WTC11 (cell line): ENCODE measurements at regions not wholly inside any gene's neighbourhood (a gene's known extent, or its start where the extent isn't known, plus 50 kb on each side); places are given as distances from the start of the nearest gene placed in this dataset.

ENCODE experiments used
- ATAC-seq: fragments of 200-7000 bp; cut with Tn5 transposase; 2 replicates; pipeline ENCODE4 v1.10.0; 2021; ENCODE audit warnings: mild to moderate bottlenecking, moderate library complexity
- CTCF ChIA-PET: fragments of 300-600 bp; sonication (Branson Sonifier 250); formaldehyde crosslinking; loops from one replicate; lab custom pipeline; 2021; ENCODE audit warnings: antibody characterized with exemption; lab: Charles Lee
- POLR2A ChIA-PET: fragments of 350-600 bp; sonication (Branson Sonifier 250); formaldehyde crosslinking; loops from one replicate; lab custom pipeline; 2021; ENCODE audit warnings: antibody characterized with exemption; lab: Charles Lee
- DNase-seq: peaks from one replicate; pipeline ENCODE4 v3.0.0; 2021; ENCODE audit warnings: low spot score
- H3K27ac Mint-ChIP-seq: 2 replicates; pipeline ENCODE4 v1.8.0; 2021; ENCODE audit warnings: mixed read lengths
- H3K27me3 Mint-ChIP-seq: 2 replicates; pipeline ENCODE4 v1.8.0; 2021; ENCODE audit warnings: low read depth, mild to moderate bottlenecking, moderate library complexity, mixed read lengths
- H3K36me3 Mint-ChIP-seq: 2 replicates; pipeline ENCODE4 v1.8.0; 2021; ENCODE audit warnings: mixed read lengths
- H3K4me1 Mint-ChIP-seq: 2 replicates; pipeline ENCODE4 v1.8.0; 2022; ENCODE audit warnings: mixed read lengths
- H3K4me3 Mint-ChIP-seq: 2 replicates; pipeline ENCODE4 v1.8.0; 2021; ENCODE audit warnings: mild to moderate bottlenecking, moderate library complexity, mixed read lengths
- H3K9me3 Mint-ChIP-seq: 2 replicates; pipeline ENCODE4 v1.8.0; 2021; ENCODE audit warnings: mixed read lengths
- E2F5 ChIP-seq: sonication (generic); formaldehyde crosslinking; IDR thresholded peaks from 2 replicates; pipeline ENCODE4 v1.8.1; 2022; ENCODE audit warnings: mild to moderate bottlenecking, moderate library complexity, missing genetic modification reagents
- FOXJ3 ChIP-seq: sonication (generic); formaldehyde crosslinking; IDR thresholded peaks from 2 replicates; pipeline ENCODE4 v1.9.0; 2021; ENCODE audit warnings: missing genetic modification reagents, mild to moderate bottlenecking, borderline replicate concordance
- KAT7 ChIP-seq: sonication (generic); formaldehyde crosslinking; IDR thresholded peaks from 2 replicates; pipeline ENCODE4 v1.8.1; 2023; ENCODE audit warnings: missing genetic modification reagents, mild to moderate bottlenecking, borderline replicate concordance
- NFE2L1 ChIP-seq: sonication (generic); formaldehyde crosslinking; IDR thresholded peaks from 2 replicates; pipeline ENCODE4 v1.8.1; 2023; ENCODE audit warnings: missing genetic modification reagents
- SMAD4 ChIP-seq: sonication (generic); formaldehyde crosslinking; IDR thresholded peaks from 2 replicates; pipeline ENCODE4 v1.8.0; 2022; ENCODE audit warnings: mild to moderate bottlenecking, missing genetic modification reagents
- SP1 ChIP-seq: sonication (generic); formaldehyde crosslinking; conservative IDR thresholded peaks from 2 replicates; pipeline ENCODE4 v1.8.1; 2022; ENCODE audit warnings: missing genetic modification reagents
- TEAD1 ChIP-seq: sonication (generic); formaldehyde crosslinking; IDR thresholded peaks from 2 replicates; pipeline ENCODE4 v1.8.0; 2022; ENCODE audit warnings: mild to moderate bottlenecking, missing genetic modification reagents
- USF2 ChIP-seq: sonication (generic); formaldehyde crosslinking; IDR thresholded peaks from 2 replicates; pipeline ENCODE4 v1.8.1; 2023; ENCODE audit warnings: mild to moderate bottlenecking, missing genetic modification reagents, moderate library complexity
- ZNF232 ChIP-seq: sonication (generic); formaldehyde crosslinking; IDR thresholded peaks from 2 replicates; pipeline ENCODE4 v1.8.0; 2022; ENCODE audit warnings: mild to moderate bottlenecking, missing genetic modification reagents
- ZNF317 ChIP-seq: sonication (generic); formaldehyde crosslinking; IDR thresholded peaks from 2 replicates; pipeline ENCODE4 v1.8.1; 2023; ENCODE audit warnings: low read depth, mild to moderate bottlenecking, moderate library complexity, missing genetic modification reagents, borderline replicate concordance
- ZNF396 ChIP-seq: fragments of 250-450 bp; sonication (Bioruptor Pico); IDR thresholded peaks from 2 replicates; pipeline ENCODE4 v1.8.0; 2021; ENCODE audit warnings: mild to moderate bottlenecking, moderate library complexity, borderline replicate concordance
- ZNF416 ChIP-seq: fragments of 250-450 bp; sonication (Bioruptor Pico); IDR thresholded peaks from 2 replicates; pipeline ENCODE4 v1.9.0; 2021; ENCODE audit warnings: mild to moderate bottlenecking, inconsistent platforms
- TF ChIP-seq, protein P1 (sequence below): sonication (generic); formaldehyde crosslinking; IDR thresholded peaks from 2 replicates; pipeline ENCODE4 v1.8.0; 2022; ENCODE audit warnings: mild to moderate bottlenecking, missing genetic modification reagents
- TF ChIP-seq, protein P2 (sequence below): fragments of 250-450 bp; sonication (Bioruptor Pico); IDR thresholded peaks from 2 replicates; pipeline ENCODE4 v1.9.0; 2021; ENCODE audit warnings: mild to moderate bottlenecking
- TF ChIP-seq, protein P3 (sequence below): fragments of 250-450 bp; sonication (Bioruptor Pico); IDR thresholded peaks from 2 replicates; pipeline ENCODE4 v2.1.2; 2022; ENCODE audit warnings: mild to moderate bottlenecking, moderate library complexity
- TF ChIP-seq, protein P4 (sequence below): fragments of 200-600 bp; IDR thresholded peaks from 2 replicates; pipeline ENCODE4 v1.8.0; 2022; ENCODE audit warnings: antibody characterized with exemption

DNA sequence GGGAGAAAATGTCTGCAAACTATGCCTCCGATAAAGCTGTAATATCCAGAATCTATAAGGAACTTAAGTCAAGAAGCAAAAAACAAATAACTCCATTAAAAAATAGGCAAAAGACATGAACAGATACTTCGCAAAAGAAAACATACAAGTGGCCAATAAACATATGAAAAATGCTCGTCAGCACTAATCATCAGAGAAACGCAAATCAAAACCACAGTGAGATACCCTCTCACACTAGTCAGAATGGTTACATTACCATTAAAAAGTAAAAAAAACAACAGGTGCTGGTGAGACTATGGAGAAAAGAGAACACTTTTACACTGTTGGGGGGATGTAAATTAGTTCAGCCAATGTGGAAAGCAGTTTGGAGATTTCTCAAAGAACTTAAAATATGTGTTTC, 498.5 kb upstream of the GRM7 start:
- no peak for TF ChIP-seq SP1 (CRISPR knock-in tag)
- TF ChIP-seq KAT7 = no peak
- no peak for TF ChIP-seq E2F5
- no peak for TF ChIP-seq NFE2L1 (CRISPR knock-in tag)
- TF ChIP-seq, protein P1, sequence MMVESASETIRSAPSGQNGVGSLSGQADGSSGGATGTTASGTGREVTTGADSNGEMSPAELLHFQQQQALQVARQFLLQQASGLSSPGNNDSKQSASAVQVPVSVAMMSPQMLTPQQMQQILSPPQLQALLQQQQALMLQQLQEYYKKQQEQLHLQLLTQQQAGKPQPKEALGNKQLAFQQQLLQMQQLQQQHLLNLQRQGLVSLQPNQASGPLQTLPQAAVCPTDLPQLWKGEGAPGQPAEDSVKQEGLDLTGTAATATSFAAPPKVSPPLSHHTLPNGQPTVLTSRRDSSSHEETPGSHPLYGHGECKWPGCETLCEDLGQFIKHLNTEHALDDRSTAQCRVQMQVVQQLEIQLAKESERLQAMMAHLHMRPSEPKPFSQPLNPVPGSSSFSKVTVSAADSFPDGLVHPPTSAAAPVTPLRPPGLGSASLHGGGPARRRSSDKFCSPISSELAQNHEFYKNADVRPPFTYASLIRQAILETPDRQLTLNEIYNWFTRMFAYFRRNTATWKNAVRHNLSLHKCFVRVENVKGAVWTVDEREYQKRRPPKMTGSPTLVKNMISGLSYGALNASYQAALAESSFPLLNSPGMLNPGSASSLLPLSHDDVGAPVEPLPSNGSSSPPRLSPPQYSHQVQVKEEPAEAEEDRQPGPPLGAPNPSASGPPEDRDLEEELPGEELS (CRISPR knock-in tag) = no peak
- no peak for TF ChIP-seq ZNF416 (CRISPR knock-in tag)
- TF ChIP-seq, protein P2, sequence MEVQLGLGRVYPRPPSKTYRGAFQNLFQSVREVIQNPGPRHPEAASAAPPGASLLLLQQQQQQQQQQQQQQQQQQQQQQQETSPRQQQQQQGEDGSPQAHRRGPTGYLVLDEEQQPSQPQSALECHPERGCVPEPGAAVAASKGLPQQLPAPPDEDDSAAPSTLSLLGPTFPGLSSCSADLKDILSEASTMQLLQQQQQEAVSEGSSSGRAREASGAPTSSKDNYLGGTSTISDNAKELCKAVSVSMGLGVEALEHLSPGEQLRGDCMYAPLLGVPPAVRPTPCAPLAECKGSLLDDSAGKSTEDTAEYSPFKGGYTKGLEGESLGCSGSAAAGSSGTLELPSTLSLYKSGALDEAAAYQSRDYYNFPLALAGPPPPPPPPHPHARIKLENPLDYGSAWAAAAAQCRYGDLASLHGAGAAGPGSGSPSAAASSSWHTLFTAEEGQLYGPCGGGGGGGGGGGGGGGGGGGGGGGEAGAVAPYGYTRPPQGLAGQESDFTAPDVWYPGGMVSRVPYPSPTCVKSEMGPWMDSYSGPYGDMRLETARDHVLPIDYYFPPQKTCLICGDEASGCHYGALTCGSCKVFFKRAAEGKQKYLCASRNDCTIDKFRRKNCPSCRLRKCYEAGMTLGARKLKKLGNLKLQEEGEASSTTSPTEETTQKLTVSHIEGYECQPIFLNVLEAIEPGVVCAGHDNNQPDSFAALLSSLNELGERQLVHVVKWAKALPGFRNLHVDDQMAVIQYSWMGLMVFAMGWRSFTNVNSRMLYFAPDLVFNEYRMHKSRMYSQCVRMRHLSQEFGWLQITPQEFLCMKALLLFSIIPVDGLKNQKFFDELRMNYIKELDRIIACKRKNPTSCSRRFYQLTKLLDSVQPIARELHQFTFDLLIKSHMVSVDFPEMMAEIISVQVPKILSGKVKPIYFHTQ (CRISPR knock-in tag) = no peak
- no peak for TF ChIP-seq ZNF317 (CRISPR knock-in tag)
- TF ChIP-seq, protein P3, sequence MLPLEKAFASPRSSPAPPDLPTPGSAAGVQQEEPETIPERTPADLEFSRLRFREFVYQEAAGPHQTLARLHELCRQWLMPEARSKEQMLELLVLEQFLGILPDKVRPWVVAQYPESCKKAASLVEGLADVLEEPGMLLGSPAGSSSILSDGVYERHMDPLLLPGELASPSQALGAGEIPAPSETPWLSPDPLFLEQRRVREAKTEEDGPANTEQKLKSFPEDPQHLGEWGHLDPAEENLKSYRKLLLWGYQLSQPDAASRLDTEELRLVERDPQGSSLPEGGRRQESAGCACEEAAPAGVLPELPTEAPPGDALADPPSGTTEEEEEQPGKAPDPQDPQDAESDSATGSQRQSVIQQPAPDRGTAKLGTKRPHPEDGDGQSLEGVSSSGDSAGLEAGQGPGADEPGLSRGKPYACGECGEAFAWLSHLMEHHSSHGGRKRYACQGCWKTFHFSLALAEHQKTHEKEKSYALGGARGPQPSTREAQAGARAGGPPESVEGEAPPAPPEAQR (CRISPR knock-in tag) = no peak
- no peak for TF ChIP-seq TEAD1 (CRISPR knock-in tag)
- TF ChIP-seq, protein P4, sequence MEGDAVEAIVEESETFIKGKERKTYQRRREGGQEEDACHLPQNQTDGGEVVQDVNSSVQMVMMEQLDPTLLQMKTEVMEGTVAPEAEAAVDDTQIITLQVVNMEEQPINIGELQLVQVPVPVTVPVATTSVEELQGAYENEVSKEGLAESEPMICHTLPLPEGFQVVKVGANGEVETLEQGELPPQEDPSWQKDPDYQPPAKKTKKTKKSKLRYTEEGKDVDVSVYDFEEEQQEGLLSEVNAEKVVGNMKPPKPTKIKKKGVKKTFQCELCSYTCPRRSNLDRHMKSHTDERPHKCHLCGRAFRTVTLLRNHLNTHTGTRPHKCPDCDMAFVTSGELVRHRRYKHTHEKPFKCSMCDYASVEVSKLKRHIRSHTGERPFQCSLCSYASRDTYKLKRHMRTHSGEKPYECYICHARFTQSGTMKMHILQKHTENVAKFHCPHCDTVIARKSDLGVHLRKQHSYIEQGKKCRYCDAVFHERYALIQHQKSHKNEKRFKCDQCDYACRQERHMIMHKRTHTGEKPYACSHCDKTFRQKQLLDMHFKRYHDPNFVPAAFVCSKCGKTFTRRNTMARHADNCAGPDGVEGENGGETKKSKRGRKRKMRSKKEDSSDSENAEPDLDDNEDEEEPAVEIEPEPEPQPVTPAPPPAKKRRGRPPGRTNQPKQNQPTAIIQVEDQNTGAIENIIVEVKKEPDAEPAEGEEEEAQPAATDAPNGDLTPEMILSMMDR = no peak
- ChIA-PET CTCF (no interaction called here), POLR2A (no interaction called here)
- Mint-ChIP-seq H3K36me3 (peaks cover 32% of the 10 kb centered on the region), H3K27ac (no peak overlapping the region), H3K4me3 (no peak overlapping the region), H3K4me1 (peaks cover 14% of the 10 kb centered on the region), H3K27me3 (peaks cover 2% of the 10 kb centered on the region), H3K9me3 (peaks cover 62% of the 10 kb centered on the region)
- ATAC-seq (no peak), DNase-seq (no peak)

DNA sequence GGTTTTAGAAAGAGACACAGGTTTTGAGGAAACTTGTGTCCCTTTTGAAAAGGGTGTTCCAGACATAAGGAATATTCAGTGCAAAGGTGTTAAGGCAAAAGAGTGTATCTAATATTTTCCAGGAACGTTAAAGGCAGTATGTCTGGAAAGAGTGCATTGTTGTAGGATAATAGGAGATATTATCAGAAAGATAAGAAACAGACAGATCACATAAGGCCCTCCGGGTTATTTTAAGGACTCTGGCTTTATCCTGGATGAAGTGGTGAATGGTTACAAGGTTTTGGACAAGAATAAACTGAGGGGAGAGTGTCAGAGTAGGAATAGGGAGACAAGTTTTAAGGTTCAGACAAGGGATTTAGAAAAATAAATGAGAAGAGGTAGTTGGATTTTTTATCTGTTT, 493.7 kb upstream of the GRM7 start:
- DNase-seq (no peak), ATAC-seq (no peak)
- H3K27me3 Mint-ChIP-seq = peaks cover 2% of the 10 kb centered on the region
- no peak overlapping the region for H3K4me3 Mint-ChIP-seq
- peaks cover 8% of the 10 kb centered on the region for H3K4me1 Mint-ChIP-seq
- peaks cover 44% of the 10 kb centered on the region for H3K36me3 Mint-ChIP-seq
- H3K9me3 Mint-ChIP-seq = peaks cover 72% of the 10 kb centered on the region
- ChIA-PET POLR2A (no interaction called here), CTCF (no interaction called here)
- no peak overlapping the region for H3K27ac Mint-ChIP-seq
- TF ChIP-seq ZNF396 (CRISPR knock-in tag) = no peak
- no peak for TF ChIP-seq SP1 (CRISPR knock-in tag)
- no peak for TF ChIP-seq FOXJ3 (CRISPR knock-in tag)
- no peak for TF ChIP-seq NFE2L1 (CRISPR knock-in tag)
- no peak for TF ChIP-seq USF2 (CRISPR knock-in tag)
- no peak for TF ChIP-seq SMAD4 (CRISPR knock-in tag)
- no peak for TF ChIP-seq ZNF232 (CRISPR knock-in tag)
